Fibroblast of lung (primary cell): ENCODE measurements at regions not wholly inside any gene's neighbourhood (a gene's known extent, or its start where the extent isn't known, plus 50 kb on each side); places are given as distances from the start of the nearest gene placed in this dataset.

ENCODE experiments used
- DNase-seq, 2 donors: peaks; one replicate each; pipeline versions ENCODE4 v3.0.0 to v3.0.0-alpha.2; 2010; ENCODE audit warnings: low read depth in 2 of 2
- H2AFZ ChIP-seq: 2 replicates; pipeline ENCODE4 v1.5.1; 2012; ENCODE audit warnings: low read length, control low read depth, inconsistent platforms
- H3K27ac ChIP-seq: 2 replicates; pipeline ENCODE4 v1.5.1; 2011; ENCODE audit warnings: low read length, control low read depth; ENCODE audit not compliant: insufficient read depth
- H3K27me3 ChIP-seq: 2 replicates; pipeline ENCODE4 v1.5.1; 2011; ENCODE audit warnings: mild to moderate bottlenecking, low read length; ENCODE audit not compliant: control insufficient read depth, insufficient read depth
- H3K36me3 ChIP-seq: 2 replicates; pipeline ENCODE4 v1.5.1; 2011; ENCODE audit warnings: low read length; ENCODE audit not compliant: control insufficient read depth, insufficient read depth
- H3K4me1 ChIP-seq: 2 replicates; pipeline ENCODE4 v1.5.1; 2011; ENCODE audit warnings: low read length; ENCODE audit not compliant: control insufficient read depth, insufficient read depth; ENCODE audit errors: extremely low read depth
- H3K4me2 ChIP-seq: 2 replicates; pipeline ENCODE4 v1.5.1; 2011; ENCODE audit warnings: low read length, control low read depth; ENCODE audit not compliant: insufficient read depth; ENCODE audit errors: extremely low read depth
- H3K4me3 ChIP-seq, 4 experiments: fragments of 200-600 bp in 1 of 4; sonication (generic) in 1 of 4; replicated peaks in 1 of 4; 2 replicates each; pipeline ENCODE4 v1.5.1; 2011 to 2016; ENCODE audit warnings: low read length in 4 of 4, low read depth in 3 of 4, mild to moderate bottlenecking in 3 of 4, control low read depth in 2 of 4, inconsistent platforms in 1 of 4, mixed read lengths in 1 of 4; ENCODE audit not compliant: insufficient read depth in 1 of 4; ENCODE audit errors: control extremely low read depth in 1 of 4
- H3K79me2 ChIP-seq: 2 replicates; pipeline ENCODE4 v1.5.1; 2012; ENCODE audit warnings: mild to moderate bottlenecking, low read length, inconsistent platforms; ENCODE audit not compliant: control insufficient read depth, insufficient read depth
- H3K9ac ChIP-seq: 2 replicates; pipeline ENCODE4 v1.5.1; 2011; ENCODE audit warnings: mild to moderate bottlenecking, low read length, control low read depth; ENCODE audit not compliant: insufficient read depth
- H3K9me3 ChIP-seq: 2 replicates; pipeline ENCODE4 v1.5.1; 2012; ENCODE audit warnings: low read depth, low read length; ENCODE audit not compliant: control insufficient read depth, insufficient read depth
- H4K20me1 ChIP-seq: 2 replicates; pipeline ENCODE4 v1.5.1; 2011; ENCODE audit warnings: low read length; ENCODE audit not compliant: control insufficient read depth, insufficient read depth; ENCODE audit errors: extremely low read depth
- EZH2 ChIP-seq: IDR thresholded peaks from 2 replicates; pipeline ENCODE4 v1.5.1; 2012; ENCODE audit warnings: low read length, control low read depth, mild to moderate bottlenecking; ENCODE audit errors: missing control alignments
- TF ChIP-seq, protein P1 (sequence below), 2 donors: IDR thresholded peaks in 1 of 2; conservative IDR thresholded peaks in 1 of 2; 1 replicate in 1 of 2; 2 replicates in 1 of 2; pipeline ENCODE4 v1.5.1; 2011 to 2012; ENCODE audit warnings: low read length in 2 of 2, control low read depth in 1 of 2, inconsistent platforms in 1 of 2, low read depth in 1 of 2, mild to moderate bottlenecking in 1 of 2

DNA sequence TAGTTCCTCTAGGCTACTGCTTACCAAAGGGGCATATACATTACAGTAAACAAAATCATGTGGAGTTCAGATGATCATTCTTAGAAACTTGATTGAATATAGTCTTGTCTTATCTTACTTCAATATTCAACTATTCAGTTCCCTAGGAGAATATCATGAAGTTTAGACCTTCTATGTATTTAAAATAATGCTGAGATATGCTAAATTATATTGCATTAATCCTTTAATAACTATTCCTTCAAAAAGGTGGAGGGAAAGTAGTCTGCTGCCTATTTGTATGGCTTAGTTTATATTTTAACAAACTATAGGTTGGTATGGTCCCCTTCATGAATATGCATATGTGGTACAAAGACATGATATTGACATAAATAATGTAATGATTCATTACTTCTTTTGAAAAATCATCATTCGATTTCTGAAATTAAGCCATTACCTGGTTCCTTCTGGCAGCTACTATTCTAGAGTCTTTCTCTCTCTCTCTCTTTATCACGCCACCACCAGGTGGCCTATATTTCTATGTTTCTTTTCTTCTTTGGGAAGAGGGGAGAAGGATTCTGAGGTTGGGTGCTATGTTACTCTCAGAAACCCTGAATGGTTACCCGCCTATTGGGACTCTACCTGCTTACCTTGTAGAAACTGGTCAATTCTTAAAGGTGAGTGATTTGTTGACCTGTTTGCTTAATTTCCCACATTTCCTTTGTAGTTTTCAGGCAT, 855.8 kb downstream of the HACE1 start:
- no peak overlapping the region for H3K4me2 ChIP-seq

DNA sequence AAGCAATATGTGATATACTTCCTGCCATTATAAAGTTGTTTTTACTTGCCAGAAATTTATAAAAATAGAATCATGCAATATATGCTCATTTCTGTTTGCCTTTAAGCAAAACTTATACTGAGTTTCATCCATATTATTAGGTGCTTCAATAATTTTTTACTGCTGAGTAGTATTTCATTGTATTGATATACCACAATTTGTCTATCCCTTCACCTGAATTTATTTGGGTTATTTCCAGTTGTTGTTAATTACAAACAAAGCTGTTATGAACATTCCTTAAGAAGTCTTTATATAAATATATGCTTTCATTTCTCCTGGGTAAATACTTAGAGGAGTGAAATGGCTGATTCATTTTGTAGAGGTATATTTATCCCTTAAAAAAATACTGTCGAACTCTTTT, 864.1 kb downstream of the HACE1 start:
- no peak overlapping the region for H3K27ac ChIP-seq
- no peak for DNase-seq
- H3K79me2 ChIP-seq, result no peaks in the 10 kb centered on the region
- no peaks in the 10 kb centered on the region for H4K20me1 ChIP-seq
- H3K36me3 ChIP-seq, result no peaks in the 10 kb centered on the region
- no peak overlapping the region for H2AFZ ChIP-seq
- H3K4me2 ChIP-seq, result no peak overlapping the region
- H3K4me3 ChIP-seq, result no peak overlapping the region
- TF ChIP-seq EZH2, result no peak
- TF ChIP-seq, protein P1, sequence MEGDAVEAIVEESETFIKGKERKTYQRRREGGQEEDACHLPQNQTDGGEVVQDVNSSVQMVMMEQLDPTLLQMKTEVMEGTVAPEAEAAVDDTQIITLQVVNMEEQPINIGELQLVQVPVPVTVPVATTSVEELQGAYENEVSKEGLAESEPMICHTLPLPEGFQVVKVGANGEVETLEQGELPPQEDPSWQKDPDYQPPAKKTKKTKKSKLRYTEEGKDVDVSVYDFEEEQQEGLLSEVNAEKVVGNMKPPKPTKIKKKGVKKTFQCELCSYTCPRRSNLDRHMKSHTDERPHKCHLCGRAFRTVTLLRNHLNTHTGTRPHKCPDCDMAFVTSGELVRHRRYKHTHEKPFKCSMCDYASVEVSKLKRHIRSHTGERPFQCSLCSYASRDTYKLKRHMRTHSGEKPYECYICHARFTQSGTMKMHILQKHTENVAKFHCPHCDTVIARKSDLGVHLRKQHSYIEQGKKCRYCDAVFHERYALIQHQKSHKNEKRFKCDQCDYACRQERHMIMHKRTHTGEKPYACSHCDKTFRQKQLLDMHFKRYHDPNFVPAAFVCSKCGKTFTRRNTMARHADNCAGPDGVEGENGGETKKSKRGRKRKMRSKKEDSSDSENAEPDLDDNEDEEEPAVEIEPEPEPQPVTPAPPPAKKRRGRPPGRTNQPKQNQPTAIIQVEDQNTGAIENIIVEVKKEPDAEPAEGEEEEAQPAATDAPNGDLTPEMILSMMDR (conservative IDR thresholded peaks at IDR 0.05 in 1 of 2, IDR thresholded peaks at IDR 0.05 in 1 of 2; ENCODE audit: low read depth in 1 of 2, low read length in 2 of 2), result no peak
- no peaks in the 10 kb centered on the region for H3K9me3 ChIP-seq
- H3K27me3 ChIP-seq, result no peaks in the 10 kb centered on the region
- H3K4me1 ChIP-seq, result no peaks in the 10 kb centered on the region
- no peak overlapping the region for H3K9ac ChIP-seq

More for the DNA sequence above, 855.8 kb downstream of the HACE1 start:
- H3K9ac ChIP-seq, result no peak overlapping the region
- no peak for DNase-seq
- TF ChIP-seq, protein P1 (conservative IDR thresholded peaks at IDR 0.05 in 1 of 2, IDR thresholded peaks at IDR 0.05 in 1 of 2; ENCODE audit: low read depth in 1 of 2, low read length in 2 of 2), result no peak
- no peak for TF ChIP-seq EZH2
- H2AFZ ChIP-seq, result no peak overlapping the region
- no peaks in the 10 kb centered on the region for H3K36me3 ChIP-seq
- H3K27me3 ChIP-seq, result no peaks in the 10 kb centered on the region
- no peaks in the 10 kb centered on the region for H4K20me1 ChIP-seq
- no peaks in the 10 kb centered on the region for H3K79me2 ChIP-seq
- H3K9me3 ChIP-seq, result no peaks in the 10 kb centered on the region
- H3K4me1 ChIP-seq, result no peaks in the 10 kb centered on the region
- H3K4me3 ChIP-seq, result no peak overlapping the region
- H3K27ac ChIP-seq, result no peak overlapping the region

DNA sequence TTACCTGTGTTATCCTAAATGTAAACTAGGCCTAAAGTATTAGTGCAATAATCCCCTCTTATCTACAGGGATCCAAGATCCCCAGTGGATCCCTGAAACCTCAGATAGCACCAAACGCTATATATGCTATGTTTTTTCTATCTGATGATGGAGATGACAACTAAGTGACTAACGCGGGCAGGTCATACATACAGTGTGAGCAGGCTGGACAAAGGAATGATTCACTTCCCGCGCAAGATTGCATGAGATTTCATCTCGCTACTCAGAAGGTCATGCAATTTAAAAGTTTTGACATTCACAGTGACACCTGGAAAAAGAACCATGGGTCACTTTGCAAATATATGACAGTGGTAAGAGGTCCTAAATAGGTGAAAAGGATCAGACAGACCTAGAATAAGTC, 875.9 kb downstream of the HACE1 start:
- H3K27me3 ChIP-seq, result no peaks in the 10 kb centered on the region
- H3K9ac ChIP-seq, result no peak overlapping the region
- H2AFZ ChIP-seq, result no peak overlapping the region
- H4K20me1 ChIP-seq, result no peaks in the 10 kb centered on the region
- H3K4me1 ChIP-seq, result no peaks in the 10 kb centered on the region
- H3K36me3 ChIP-seq, result no peaks in the 10 kb centered on the region
- DNase-seq, result no peak
- no peaks in the 10 kb centered on the region for H3K79me2 ChIP-seq
- no peak overlapping the region for H3K4me2 ChIP-seq
- TF ChIP-seq, protein P1 (conservative IDR thresholded peaks at IDR 0.05 in 1 of 2, IDR thresholded peaks at IDR 0.05 in 1 of 2; ENCODE audit: low read depth in 1 of 2, low read length in 2 of 2), result no peak
- no peaks in the 10 kb centered on the region for H3K9me3 ChIP-seq
- H3K4me3 ChIP-seq, result no peak overlapping the region
- H3K27ac ChIP-seq, result no peak overlapping the region
